Midbrain (tissue), 1 donor: ENCODE measurements at regions not wholly inside any gene's neighbourhood (a gene's known extent, or its start where the extent isn't known, plus 50 kb on each side); places are given as distances from the start of the nearest gene placed in this dataset.

Experiments used
- DNase-seq: peaks from one replicate; lab custom pipeline; 2025; lab: John Stamatoyannopoulos, UW

- no peak for DNase-seq
These were observed 346.7 kb downstream of the PLK2 start for GRCh38 chr5:58113172-58113571.

DNA sequence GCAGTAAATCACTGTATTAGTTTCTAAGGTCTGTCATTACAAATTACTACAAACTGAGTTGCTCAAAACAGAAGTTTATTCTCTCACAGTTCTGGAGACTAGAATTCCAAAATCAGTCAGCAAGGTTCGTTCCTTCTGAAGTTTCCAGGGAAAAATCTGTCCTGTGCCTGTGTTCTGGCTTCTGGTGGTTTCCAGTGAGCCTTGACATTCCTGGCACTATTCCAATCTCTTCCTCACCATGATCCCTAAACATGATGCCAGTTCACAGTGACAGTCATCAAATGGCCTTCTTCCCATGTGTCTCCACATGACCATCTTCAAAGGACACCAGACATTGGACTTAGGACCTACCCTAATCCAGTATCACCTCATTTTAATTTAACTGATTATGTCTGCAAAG is 351.4 kb downstream of the PLK2 start:
- DNase-seq, result no peak

DNA sequence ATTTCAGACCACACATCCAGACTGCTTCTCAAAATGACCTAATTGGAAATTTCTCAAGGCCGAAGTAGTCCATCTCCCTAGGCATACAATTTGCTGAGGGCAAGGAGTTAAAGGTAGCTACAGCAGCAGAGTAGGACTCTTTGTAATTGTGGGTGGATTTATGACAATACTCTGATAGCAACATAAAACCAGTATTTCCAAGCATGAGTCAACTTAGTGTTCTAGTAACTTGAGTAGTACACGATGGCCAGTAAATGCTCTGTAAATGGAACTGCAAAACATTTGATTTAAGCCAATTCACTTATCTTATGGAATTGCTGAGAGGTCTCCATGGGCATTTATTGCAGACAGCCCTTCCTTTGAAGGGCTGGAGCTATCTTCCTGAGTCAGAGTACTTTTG is 352.2 kb downstream of the PLK2 start:
- DNase-seq, result no peak

DNA sequence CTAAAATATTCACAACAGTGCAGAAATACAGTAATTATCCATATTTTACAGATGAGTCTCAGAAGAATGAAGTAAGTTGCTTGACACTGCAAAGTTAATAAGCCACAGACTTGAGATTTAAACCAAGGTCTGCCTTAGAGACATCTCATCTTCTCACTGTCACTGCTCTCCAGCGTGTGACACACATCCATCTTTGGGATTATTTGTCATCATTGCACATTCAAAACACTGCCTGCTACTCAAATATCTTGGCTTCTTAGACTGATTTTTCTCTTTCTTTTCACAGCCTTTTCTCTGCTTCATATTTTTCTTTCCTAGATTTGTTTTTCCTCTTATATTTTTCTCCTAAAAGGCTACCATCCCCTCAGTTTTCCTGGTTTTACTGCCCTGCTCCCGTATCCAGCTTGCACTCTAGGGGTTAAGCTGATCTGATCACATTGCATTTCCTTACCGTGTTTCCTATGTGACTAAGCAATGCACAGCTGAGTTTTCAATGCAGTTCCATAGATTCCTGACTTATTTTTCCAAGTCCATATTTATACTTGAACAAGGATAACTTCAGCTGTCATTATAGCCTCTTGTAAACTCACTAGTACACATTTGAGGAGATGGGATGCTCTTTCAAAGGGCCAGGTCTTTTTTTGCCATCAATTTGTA is 353.0 kb downstream of the PLK2 start:
- DNase-seq, result no peak

GRCh38 chr5:58105836-58106235 is 354.1 kb downstream of the PLK2 start:
- no peak for DNase-seq

GRCh38 chr5:58099257-58099656 is 360.6 kb downstream of the PLK2 start:
- no peak for DNase-seq

- DNase-seq, result no peak
These were observed 365.9 kb downstream of the PLK2 start for GRCh38 chr5:58094031-58094430.

- DNase-seq, result no peak
These were observed 369.2 kb downstream of the PLK2 start for GRCh38 chr5:58090704-58091103.

DNA sequence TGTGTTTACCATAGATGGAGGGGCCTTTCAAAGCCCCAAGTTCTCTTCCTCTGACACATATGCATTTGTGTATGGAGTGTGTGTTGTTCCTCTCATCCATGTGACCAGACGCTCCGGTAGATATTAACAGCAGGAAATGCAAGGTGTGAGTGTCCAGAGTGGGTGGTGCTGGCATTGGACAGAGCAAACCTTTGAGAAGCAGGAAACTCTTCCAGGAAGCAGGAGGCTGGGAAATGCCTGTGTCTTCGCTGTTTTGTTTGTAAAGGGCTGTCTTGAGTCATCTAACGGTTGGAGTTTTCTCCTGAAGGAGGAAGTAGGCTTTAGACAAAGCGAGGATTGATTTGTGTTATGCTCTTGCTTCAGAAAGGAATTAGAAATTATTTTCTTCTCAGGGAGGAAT is 370.9 kb downstream of the PLK2 start:
- no peak for DNase-seq

DNA sequence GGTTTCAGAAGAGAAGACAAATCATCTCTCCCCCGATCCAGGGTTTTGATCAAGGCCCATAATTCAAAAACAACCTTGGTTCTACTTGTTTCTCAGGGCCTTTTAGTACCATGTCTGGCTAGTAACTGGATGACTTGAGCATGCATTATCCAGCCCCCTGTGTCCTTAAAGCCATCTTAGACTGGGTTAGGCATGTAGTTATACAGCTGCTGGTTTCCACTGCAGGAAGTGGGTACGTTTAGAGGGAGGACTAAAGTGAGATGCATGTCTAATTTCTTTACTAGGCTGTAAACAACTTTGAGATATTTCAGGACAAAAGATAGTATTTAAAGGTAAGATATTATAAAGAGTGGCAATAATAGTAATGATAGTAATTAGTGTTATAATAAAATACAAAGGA is 372.0 kb downstream of the PLK2 start:
- DNase-seq, result no peak

GRCh38 chr5:58087123-58087522 is 372.8 kb downstream of the PLK2 start:
- DNase-seq, result no peak

- DNase-seq, result no peak
These were observed 374.1 kb downstream of the PLK2 start for GRCh38 chr5:58085800-58086199.

GRCh38 chr5:58081435-58081834 is 378.5 kb downstream of the PLK2 start:
- no peak for DNase-seq

DNA sequence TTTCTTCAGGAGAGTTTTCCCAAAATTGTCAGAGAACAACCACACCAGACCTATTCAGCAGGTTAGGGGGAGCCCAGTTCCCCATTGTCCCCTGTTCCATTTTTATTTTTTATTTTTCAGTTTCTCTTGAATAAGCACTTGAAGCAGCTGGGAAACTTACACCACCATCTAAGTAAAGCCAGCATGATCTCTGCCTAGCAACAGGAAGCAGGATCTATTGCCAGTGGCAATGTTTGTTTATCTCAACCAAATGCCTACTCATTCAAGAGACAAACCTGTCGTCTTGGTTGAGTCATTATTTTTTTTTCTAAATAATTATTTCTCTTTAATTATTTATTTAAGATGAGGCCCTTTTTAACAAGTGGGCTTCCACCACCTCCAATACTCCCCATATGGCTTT is 379.3 kb downstream of the PLK2 start:
- no peak for DNase-seq

GRCh38 chr5:58077966-58078365 is 381.9 kb downstream of the PLK2 start:
- no peak for DNase-seq

DNA sequence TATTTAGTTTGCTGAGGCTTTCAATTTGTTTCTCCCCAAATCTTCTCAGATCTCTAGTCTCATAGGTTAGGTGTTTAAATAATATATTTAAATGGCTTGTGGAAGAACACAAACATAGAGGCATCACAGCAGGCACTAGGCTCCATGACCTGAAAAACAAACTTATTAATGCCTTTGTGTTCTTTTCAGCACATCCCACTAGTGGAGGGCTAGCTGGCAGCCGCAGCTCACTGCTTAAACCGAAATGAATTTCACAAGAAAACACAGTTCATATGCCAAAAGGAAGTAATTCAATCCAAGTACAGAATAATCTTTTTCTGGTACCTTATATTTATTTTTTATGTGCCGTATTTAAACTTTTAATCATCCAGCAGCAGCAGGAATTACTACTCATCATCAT is 382.5 kb downstream of the PLK2 start:
- DNase-seq, result no peak

DNA sequence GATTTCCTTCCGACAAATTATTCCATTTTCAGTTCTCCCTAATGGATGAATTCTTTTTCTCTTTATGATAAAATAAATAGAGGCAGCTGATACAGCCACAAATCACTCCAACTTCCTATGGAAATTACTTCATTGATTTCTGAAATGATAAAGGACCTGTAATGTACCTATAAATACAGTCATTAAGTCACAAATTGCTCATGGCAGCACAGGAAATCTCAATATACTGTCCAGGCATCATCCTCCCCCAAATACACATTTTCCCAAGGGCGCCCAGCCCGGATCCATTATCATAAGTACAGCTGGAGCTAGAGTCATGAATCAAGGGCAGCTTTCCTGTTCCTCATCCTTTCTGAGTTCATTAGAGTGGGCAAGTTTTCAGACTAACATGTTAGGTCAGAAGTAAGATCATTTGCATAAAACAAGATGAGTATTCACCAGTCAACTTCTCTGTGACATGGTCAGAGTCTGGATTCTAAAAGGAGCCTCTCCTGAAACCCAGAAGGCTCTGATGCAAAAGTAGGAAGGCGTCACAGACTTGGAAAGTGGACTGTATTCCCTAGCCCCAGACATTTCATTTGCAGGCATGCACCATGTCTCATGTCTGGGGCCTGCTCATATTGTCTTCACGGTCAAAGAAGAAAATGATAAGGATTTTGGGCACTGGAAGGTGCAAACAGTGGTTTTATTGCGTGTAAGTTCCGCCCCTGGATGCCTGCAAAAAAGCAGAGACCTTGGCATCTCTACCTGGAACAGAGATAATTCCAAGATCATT is 383.2 kb downstream of the PLK2 start:
- no peak for DNase-seq

DNA sequence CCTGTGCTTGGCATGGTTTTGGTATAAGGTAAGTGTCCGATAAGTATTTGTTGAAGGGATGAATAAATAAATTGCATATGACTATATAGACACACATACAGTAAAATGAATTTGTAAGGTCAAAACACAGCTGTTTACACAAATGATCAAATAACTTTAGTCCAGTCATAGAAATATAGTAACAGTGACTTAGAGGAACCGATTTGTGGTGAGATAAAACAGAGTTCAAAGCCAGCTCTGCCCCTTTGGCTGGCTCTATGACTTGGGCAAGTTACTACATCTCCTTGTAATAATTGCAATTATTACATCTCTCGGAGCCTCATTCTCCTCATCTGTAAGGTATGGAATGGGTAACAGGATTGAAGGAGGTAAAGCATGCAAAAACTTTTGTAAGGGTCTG is 384.0 kb downstream of the PLK2 start:
- DNase-seq, result no peak

GRCh38 chr5:58074717-58075116 is 385.2 kb downstream of the PLK2 start:
- no peak for DNase-seq

DNA sequence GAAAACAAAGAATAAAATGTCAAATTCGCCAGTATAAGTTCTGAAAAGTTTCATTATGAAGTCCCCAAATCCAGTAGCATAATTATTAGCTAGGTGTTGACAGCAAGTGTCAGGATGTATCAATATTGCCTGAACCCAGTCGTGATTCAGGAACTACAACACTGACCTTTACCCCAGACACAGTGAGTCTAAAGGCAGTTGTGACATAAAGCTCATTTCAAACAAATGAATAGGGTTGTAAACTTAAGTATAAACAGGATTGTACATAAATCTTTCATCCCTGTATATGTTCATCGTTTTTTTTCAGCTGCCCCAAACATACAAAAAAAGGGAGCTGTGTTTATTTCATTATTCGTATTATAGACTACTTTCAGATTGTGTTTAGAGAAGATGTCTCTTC is 385.7 kb downstream of the PLK2 start:
- no peak for DNase-seq

- DNase-seq, result no peak
These were observed 386.6 kb downstream of the PLK2 start for GRCh38 chr5:58073243-58073642.

- peak; percentile 2 for DNase-seq
These were observed 387.5 kb downstream of the PLK2 start for GRCh38 chr5:58072300-58072965.

DNA sequence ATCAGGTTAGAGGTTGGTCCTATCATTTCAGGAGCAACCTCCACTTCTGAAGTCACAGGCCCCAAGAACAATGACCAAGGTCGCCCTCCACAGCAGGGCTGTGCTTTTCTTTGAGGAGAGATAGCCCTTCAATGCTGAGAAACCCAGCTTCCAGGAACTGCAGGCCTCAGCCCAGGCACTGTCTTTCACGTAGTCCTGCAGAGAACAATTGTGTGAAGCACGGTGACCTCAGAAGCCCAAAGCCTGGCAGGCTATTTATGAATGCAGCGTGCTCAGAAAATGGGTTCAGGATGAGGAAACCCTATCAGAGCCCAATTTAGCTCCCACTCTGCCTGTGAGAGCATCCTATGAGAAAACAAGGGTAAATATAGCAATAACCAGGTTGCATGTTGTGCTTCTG is 388.3 kb downstream of the PLK2 start:
- peak; percentile 0 for DNase-seq
